ENCODE measurements at regions not wholly inside any gene's neighbourhood (a gene's known extent, or its start where the extent isn't known, plus 50 kb on each side); places are given as distances from the start of the nearest gene placed in this dataset.

DNA sequence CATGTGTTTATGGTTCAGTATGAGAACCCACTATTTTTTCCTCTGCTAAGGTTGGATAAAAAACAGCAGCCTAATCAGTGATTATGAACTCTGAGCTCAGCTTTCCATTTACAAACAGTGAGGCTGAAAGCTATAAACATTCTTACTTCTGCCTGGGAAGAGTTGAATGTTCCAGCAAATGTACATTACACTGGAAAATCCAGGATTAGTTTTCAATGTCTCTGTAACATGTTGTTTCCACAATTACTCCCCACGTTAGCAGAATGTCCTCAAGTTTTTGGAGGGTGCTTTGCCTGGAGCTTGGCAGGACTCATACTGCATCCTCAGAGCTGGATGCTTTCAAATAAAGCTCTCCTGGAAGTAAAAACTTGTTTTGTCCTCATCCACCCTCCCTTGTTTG, 150.4 kb downstream of the POSTN start:
- no peak for DNase-seq (ENCODE audit: low read depth)
- TF ChIP-seq, protein P1, sequence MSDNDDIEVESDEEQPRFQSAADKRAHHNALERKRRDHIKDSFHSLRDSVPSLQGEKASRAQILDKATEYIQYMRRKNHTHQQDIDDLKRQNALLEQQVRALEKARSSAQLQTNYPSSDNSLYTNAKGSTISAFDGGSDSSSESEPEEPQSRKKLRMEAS (IDR thresholded peaks at IDR 0.05; ENCODE audit: low read depth, low read length), result no peak
- TF ChIP-seq POLR2A (IDR thresholded peaks at IDR 0.05; ENCODE audit: extremely low read depth, insufficient read length) (no peak), MYC (IDR thresholded peaks at IDR 0.05; ENCODE audit: low read depth, low read length) (no peak)
- TF ChIP-seq, protein P2, sequence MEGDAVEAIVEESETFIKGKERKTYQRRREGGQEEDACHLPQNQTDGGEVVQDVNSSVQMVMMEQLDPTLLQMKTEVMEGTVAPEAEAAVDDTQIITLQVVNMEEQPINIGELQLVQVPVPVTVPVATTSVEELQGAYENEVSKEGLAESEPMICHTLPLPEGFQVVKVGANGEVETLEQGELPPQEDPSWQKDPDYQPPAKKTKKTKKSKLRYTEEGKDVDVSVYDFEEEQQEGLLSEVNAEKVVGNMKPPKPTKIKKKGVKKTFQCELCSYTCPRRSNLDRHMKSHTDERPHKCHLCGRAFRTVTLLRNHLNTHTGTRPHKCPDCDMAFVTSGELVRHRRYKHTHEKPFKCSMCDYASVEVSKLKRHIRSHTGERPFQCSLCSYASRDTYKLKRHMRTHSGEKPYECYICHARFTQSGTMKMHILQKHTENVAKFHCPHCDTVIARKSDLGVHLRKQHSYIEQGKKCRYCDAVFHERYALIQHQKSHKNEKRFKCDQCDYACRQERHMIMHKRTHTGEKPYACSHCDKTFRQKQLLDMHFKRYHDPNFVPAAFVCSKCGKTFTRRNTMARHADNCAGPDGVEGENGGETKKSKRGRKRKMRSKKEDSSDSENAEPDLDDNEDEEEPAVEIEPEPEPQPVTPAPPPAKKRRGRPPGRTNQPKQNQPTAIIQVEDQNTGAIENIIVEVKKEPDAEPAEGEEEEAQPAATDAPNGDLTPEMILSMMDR (IDR thresholded peaks at IDR 0.05; ENCODE audit: low read depth, low read length), result no peak
- no peak overlapping the region for H3K4me3 ChIP-seq (ENCODE audit: low read depth, low read length)

DNA sequence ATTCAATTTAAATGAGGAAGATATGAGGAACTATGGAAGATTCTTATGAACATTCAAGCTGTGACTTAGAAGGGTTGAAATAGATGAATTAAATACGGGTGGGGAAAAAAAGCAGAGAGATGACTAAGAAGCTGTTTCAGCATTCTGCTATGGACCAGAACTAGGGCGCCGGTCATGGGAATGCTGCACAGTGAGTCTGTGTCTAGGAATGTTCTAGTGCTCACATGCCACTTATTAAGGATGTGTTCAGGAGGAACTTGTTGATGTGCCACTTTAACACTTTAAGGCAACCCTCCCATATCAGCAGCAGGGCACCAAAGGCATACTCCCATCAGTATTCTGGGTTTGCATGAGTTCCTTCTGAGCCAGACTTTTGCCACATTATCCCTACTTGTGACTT, 152.1 kb downstream of the POSTN start:
- TF ChIP-seq, protein P1 (IDR thresholded peaks at IDR 0.05; ENCODE audit: low read depth, low read length), result no peak
- no peak for TF ChIP-seq POLR2A (IDR thresholded peaks at IDR 0.05; ENCODE audit: extremely low read depth, insufficient read length)
- TF ChIP-seq, protein P2 (IDR thresholded peaks at IDR 0.05; ENCODE audit: low read depth, low read length), result no peak
- no peak for TF ChIP-seq MYC (IDR thresholded peaks at IDR 0.05; ENCODE audit: low read depth, low read length)
- no peak overlapping the region for H3K4me3 ChIP-seq (ENCODE audit: low read depth, low read length)
- DNase-seq (ENCODE audit: low read depth), result no peak

DNA sequence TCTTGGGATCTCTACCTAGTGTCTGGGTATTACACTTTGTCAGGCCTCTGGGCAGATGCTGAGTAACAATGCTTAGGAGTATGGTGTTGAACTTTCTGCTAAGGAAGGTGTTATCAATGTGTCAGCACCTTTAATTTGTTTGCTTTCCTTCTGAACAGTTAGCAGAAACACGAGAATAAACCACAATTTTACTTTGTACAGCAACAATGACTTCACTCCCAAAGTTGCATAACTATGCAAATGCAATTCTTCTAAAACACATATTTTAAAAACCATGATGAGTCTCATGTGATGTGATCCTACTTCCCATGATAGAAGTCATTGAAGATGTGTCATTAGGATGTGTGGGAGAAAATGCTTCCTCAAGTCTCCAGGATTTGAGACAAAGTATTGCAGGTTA, 155.0 kb downstream of the POSTN start:
- no peak for DNase-seq (ENCODE audit: low read depth)
- H3K4me3 ChIP-seq (ENCODE audit: low read depth, low read length), result no peak overlapping the region
- TF ChIP-seq POLR2A (IDR thresholded peaks at IDR 0.05; ENCODE audit: extremely low read depth, insufficient read length) (no peak), MYC (IDR thresholded peaks at IDR 0.05; ENCODE audit: low read depth, low read length) (no peak)
- TF ChIP-seq, protein P2 (IDR thresholded peaks at IDR 0.05; ENCODE audit: low read depth, low read length), result no peak
- TF ChIP-seq, protein P1 (IDR thresholded peaks at IDR 0.05; ENCODE audit: low read depth, low read length), result no peak

DNA sequence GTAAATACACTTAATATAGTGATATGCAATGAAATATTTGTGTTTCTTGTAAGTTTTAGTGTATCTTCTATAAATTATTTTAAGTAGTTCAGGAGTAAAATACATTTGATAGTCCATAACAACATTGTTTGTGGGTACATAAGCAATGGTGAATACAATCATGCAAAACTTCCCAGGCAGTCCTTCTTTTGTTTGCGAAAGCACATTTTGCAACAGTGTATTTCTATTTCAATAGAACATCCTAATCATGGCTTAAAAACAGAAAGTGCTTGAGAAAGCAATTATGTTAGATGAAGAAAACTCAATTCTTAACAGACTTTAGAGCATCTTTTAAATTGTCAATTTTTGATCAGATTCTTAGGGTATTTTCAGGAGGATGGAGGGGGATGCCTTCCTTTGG, 155.6 kb downstream of the POSTN start:
- H3K4me3 ChIP-seq (ENCODE audit: low read depth, low read length), result no peak overlapping the region
- no peak for DNase-seq (ENCODE audit: low read depth)
- no peak for TF ChIP-seq MYC (IDR thresholded peaks at IDR 0.05; ENCODE audit: low read depth, low read length)
- TF ChIP-seq, protein P1 (IDR thresholded peaks at IDR 0.05; ENCODE audit: low read depth, low read length), result no peak
- no peak for TF ChIP-seq POLR2A (IDR thresholded peaks at IDR 0.05; ENCODE audit: extremely low read depth, insufficient read length)
- TF ChIP-seq, protein P2 (IDR thresholded peaks at IDR 0.05; ENCODE audit: low read depth, low read length), result no peak

DNA sequence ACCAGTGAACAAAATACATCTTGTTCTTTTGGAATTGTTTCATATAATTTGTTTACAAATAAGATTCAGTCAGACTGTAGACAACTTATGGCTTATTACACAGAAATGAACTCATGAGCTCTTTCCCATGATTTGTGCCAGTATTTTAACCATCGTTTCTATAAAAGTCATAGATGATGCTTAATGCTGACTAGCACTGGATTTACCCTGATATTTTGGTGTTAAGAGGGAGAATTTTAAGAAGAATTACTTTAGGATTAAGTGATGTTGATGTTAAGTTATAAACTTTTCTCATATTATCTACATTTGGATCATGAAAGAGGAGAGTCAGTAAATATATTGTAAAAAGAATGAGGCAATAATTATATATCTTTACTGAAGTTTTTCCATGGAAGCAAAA, 162.7 kb downstream of the POSTN start:
- no peak overlapping the region for H3K4me3 ChIP-seq (ENCODE audit: low read depth, low read length)
- no peak for DNase-seq (ENCODE audit: low read depth)
- TF ChIP-seq POLR2A (IDR thresholded peaks at IDR 0.05; ENCODE audit: extremely low read depth, insufficient read length), result no peak
- TF ChIP-seq, protein P2 (IDR thresholded peaks at IDR 0.05; ENCODE audit: low read depth, low read length), result no peak
- TF ChIP-seq, protein P1 (IDR thresholded peaks at IDR 0.05; ENCODE audit: low read depth, low read length), result no peak
- no peak for TF ChIP-seq MYC (IDR thresholded peaks at IDR 0.05; ENCODE audit: low read depth, low read length)

DNA sequence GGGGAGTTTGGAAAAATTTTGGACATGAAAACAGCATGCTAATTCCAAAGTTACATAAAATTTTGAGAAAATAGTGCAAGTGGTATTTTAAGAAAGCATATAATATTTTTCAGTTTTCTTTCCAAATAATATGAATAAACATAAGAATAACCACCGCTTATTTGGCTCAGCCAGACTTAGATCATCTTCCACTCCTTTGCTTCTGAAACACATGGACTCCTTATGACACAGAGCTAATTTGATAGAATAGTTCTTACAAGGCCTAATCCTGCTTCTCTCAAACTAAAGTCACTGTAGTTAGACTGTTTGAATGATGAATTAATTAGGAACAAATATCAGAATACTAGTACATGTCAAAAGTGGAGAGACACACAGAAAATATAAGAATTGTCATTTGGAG, 165.5 kb downstream of the POSTN start:
- H3K4me3 ChIP-seq (ENCODE audit: low read depth, low read length), result no peak overlapping the region

More for the DNA sequence above, 165.5 kb downstream of the POSTN start:
- DNase-seq (ENCODE audit: low read depth), result no peak
- TF ChIP-seq POLR2A (IDR thresholded peaks at IDR 0.05; ENCODE audit: extremely low read depth, insufficient read length) (no peak), MYC (IDR thresholded peaks at IDR 0.05; ENCODE audit: low read depth, low read length) (no peak)
- TF ChIP-seq, protein P1 (IDR thresholded peaks at IDR 0.05; ENCODE audit: low read depth, low read length), result no peak
- TF ChIP-seq, protein P2 (IDR thresholded peaks at IDR 0.05; ENCODE audit: low read depth, low read length), result no peak

Measured in NB4 (cell line).